ENCODE measurements at regions not wholly inside any gene's neighbourhood (a gene's known extent, or its start where the extent isn't known, plus 50 kb on each side); places are given as distances from the start of the nearest gene placed in this dataset.

GRCh38 chr13:106941779-106942178 is 373.8 kb upstream of the ARGLU1 start:
- FAIRE-seq, result no peak
- no peaks in the 10 kb centered on the region for H3K27me3 ChIP-seq (ENCODE audit: control insufficient read depth in 3 of 3, insufficient read depth in 3 of 3, low read length in 3 of 3)
- peaks cover 0 to 4% (median 3%) of the 10 kb centered on the region in 3 donors for H3K4me1 ChIP-seq (ENCODE audit: control insufficient read depth in 3 of 3, insufficient read depth in 2 of 3, low read depth in 1 of 3, low read length in 2 of 3)
- no peak overlapping the region for H3K27ac ChIP-seq (ENCODE audit: low read depth in 1 of 3, low read length in 2 of 3)
- no peak for DNase-seq
- 91 to 95% (median 92%) methylated on average over 8 of the region's 8 CpGs for WGBS, 3 donors
- H3K9me3 ChIP-seq (ENCODE audit: control insufficient read depth in 2 of 2, insufficient read depth in 1 of 2, low read depth in 1 of 2, low read length in 1 of 2), result no peaks in the 10 kb centered on the region
- H3K4me3 ChIP-seq (ENCODE audit: low read depth in 1 of 3, low read length in 3 of 3), result no peak overlapping the region
- H3K36me3 ChIP-seq (ENCODE audit: control insufficient read depth in 3 of 3, insufficient read depth in 2 of 3, low read depth in 1 of 3, low read length in 3 of 3), result no peaks in the 10 kb centered on the region

GRCh38 chr13:106927421-106927820 is 359.5 kb upstream of the ARGLU1 start:
- H3K27ac ChIP-seq (ENCODE audit: low read depth in 1 of 3, low read length in 2 of 3), result no peak overlapping the region
- FAIRE-seq, result no peak
- WGBS, 3 donors, result 80 to 94% (median 89%) methylated on average over 1 of the region's 1 CpG

GRCh38 chr13:106922384-106922783 is 354.4 kb upstream of the ARGLU1 start:
- DNase-seq, result no peak
- Histone ChIP-seq H3K36me3 (ENCODE audit: control insufficient read depth in 3 of 3, insufficient read depth in 2 of 3, low read depth in 1 of 3, low read length in 3 of 3) (no peaks in the 10 kb centered on the region), H3K27me3 (ENCODE audit: control insufficient read depth in 3 of 3, insufficient read depth in 3 of 3, low read length in 3 of 3) (no peaks in the 10 kb centered on the region), H3K27ac (ENCODE audit: low read depth in 1 of 3, low read length in 2 of 3) (no peak overlapping the region), H3K4me1 (ENCODE audit: control insufficient read depth in 3 of 3, insufficient read depth in 2 of 3, low read depth in 1 of 3, low read length in 2 of 3) (peaks cover 0 to 5% (median 0%) of the 10 kb centered on the region in 3 donors), H3K4me3 (ENCODE audit: low read depth in 1 of 3, low read length in 3 of 3) (no peak overlapping the region), H3K9me3 (ENCODE audit: control insufficient read depth in 2 of 2, insufficient read depth in 1 of 2, low read depth in 1 of 2, low read length in 1 of 2) (no peaks in the 10 kb centered on the region)
- FAIRE-seq, result no peak
- 85 to 89% (median 86%) methylated on average over 6 of the region's 6 CpGs for WGBS, 3 donors

More at GRCh38 chr13:106927421-106927820, 359.5 kb upstream of the ARGLU1 start:
- H3K9me3 ChIP-seq (ENCODE audit: control insufficient read depth in 2 of 2, insufficient read depth in 1 of 2, low read depth in 1 of 2, low read length in 1 of 2), result no peaks in the 10 kb centered on the region
- H3K27me3 ChIP-seq (ENCODE audit: control insufficient read depth in 3 of 3, insufficient read depth in 3 of 3, low read length in 3 of 3), result no peaks in the 10 kb centered on the region
- H3K36me3 ChIP-seq (ENCODE audit: control insufficient read depth in 3 of 3, insufficient read depth in 2 of 3, low read depth in 1 of 3, low read length in 3 of 3), result no peaks in the 10 kb centered on the region
- no peak for DNase-seq
- no peak overlapping the region for H3K4me3 ChIP-seq (ENCODE audit: low read depth in 1 of 3, low read length in 3 of 3)
- H3K4me1 ChIP-seq (ENCODE audit: control insufficient read depth in 3 of 3, insufficient read depth in 2 of 3, low read depth in 1 of 3, low read length in 2 of 3), result no peaks in the 10 kb centered on the region

- no peak for FAIRE-seq
- H3K27me3 ChIP-seq (ENCODE audit: control insufficient read depth in 3 of 3, insufficient read depth in 3 of 3, low read length in 3 of 3), result no peaks in the 10 kb centered on the region
- H3K4me3 ChIP-seq (ENCODE audit: low read depth in 1 of 3, low read length in 3 of 3), result peak overlapping the region in 1 of 3 donors; percentile 16
- peak in 1 of 2 donors; percentile 71 for DNase-seq
- peaks cover 0 to 5% (median 0%) of the 10 kb centered on the region in 3 donors for H3K4me1 ChIP-seq (ENCODE audit: control insufficient read depth in 3 of 3, insufficient read depth in 2 of 3, low read depth in 1 of 3, low read length in 2 of 3)
- 33 to 51% (median 48%) methylated on average over 13 of the region's 13 CpGs for whole genome bisulfite sequencing, 3 donors
- H3K36me3 ChIP-seq (ENCODE audit: control insufficient read depth in 3 of 3, insufficient read depth in 2 of 3, low read depth in 1 of 3, low read length in 3 of 3), result no peaks in the 10 kb centered on the region
- H3K27ac ChIP-seq (ENCODE audit: low read depth in 1 of 3, low read length in 2 of 3), result peak overlapping the region in 2 of 3 donors; percentile 57 to 75
- H3K9me3 ChIP-seq (ENCODE audit: control insufficient read depth in 2 of 2, insufficient read depth in 1 of 2, low read depth in 1 of 2, low read length in 1 of 2), result no peaks in the 10 kb centered on the region
Measured at GRCh38 chr13:106919638-106920037, 351.7 kb upstream of the ARGLU1 start.

GRCh38 chr13:106919133-106919532 is 351.2 kb upstream of the ARGLU1 start:
- 24 to 56% (median 44%) methylated on average over 7 of the region's 7 CpGs for WGBS, 3 donors
- FAIRE-seq, result no peak
- Histone ChIP-seq H3K9me3 (ENCODE audit: control insufficient read depth in 2 of 2, insufficient read depth in 1 of 2, low read depth in 1 of 2, low read length in 1 of 2) (no peaks in the 10 kb centered on the region), H3K4me3 (ENCODE audit: low read depth in 1 of 3, low read length in 3 of 3) (peak overlapping the region in 1 of 3 donors; percentile 16), H3K27me3 (ENCODE audit: control insufficient read depth in 3 of 3, insufficient read depth in 3 of 3, low read length in 3 of 3) (no peaks in the 10 kb centered on the region), H3K27ac (ENCODE audit: low read depth in 1 of 3, low read length in 2 of 3) (peak overlapping the region in 2 of 3 donors; percentile 41 to 75), H3K36me3 (ENCODE audit: control insufficient read depth in 3 of 3, insufficient read depth in 2 of 3, low read depth in 1 of 3, low read length in 3 of 3) (no peaks in the 10 kb centered on the region), H3K4me1 (ENCODE audit: control insufficient read depth in 3 of 3, insufficient read depth in 2 of 3, low read depth in 1 of 3, low read length in 2 of 3) (peaks cover 0 to 5% (median 0%) of the 10 kb centered on the region in 3 donors)
- DNase-seq, result peak in 1 of 2 donors; percentile 41

- Histone ChIP-seq H3K36me3 (ENCODE audit: control insufficient read depth in 3 of 3, insufficient read depth in 2 of 3, low read depth in 1 of 3, low read length in 3 of 3) (no peaks in the 10 kb centered on the region), H3K27me3 (ENCODE audit: control insufficient read depth in 3 of 3, insufficient read depth in 3 of 3, low read length in 3 of 3) (no peaks in the 10 kb centered on the region), H3K4me1 (ENCODE audit: control insufficient read depth in 3 of 3, insufficient read depth in 2 of 3, low read depth in 1 of 3, low read length in 2 of 3) (peaks cover 0 to 5% (median 0%) of the 10 kb centered on the region in 3 donors), H3K27ac (ENCODE audit: low read depth in 1 of 3, low read length in 2 of 3) (peak overlapping the region in 2 of 3 donors; percentile 15 to 75), H3K9me3 (ENCODE audit: control insufficient read depth in 2 of 2, insufficient read depth in 1 of 2, low read depth in 1 of 2, low read length in 1 of 2) (no peaks in the 10 kb centered on the region), H3K4me3 (ENCODE audit: low read depth in 1 of 3, low read length in 3 of 3) (peak overlapping the region in 1 of 3 donors; percentile 77)
- DNase-seq (peak in 1 of 2 donors; percentile 33), FAIRE-seq (no peak)
- WGBS, 3 donors, result 18 to 44% (median 20%) methylated on average over 3 of the region's 3 CpGs
Measured at GRCh38 chr13:106918557-106918860, 350.6 kb upstream of the ARGLU1 start.

GRCh38 chr13:106917673-106918556 is 350.0 kb upstream of the ARGLU1 start:
- WGBS, 3 donors, result 1% methylated on average over 58 to 63 of the region's 63 CpGs
- no peaks in the 10 kb centered on the region for H3K36me3 ChIP-seq (ENCODE audit: control insufficient read depth in 3 of 3, insufficient read depth in 2 of 3, low read depth in 1 of 3, low read length in 3 of 3)
- FAIRE-seq (no peak), DNase-seq (peak; percentile 74 to 92)
- peak overlapping the region; percentile 62 to 93 (median 83) for H3K27ac ChIP-seq (ENCODE audit: low read depth in 1 of 3, low read length in 2 of 3)
- H3K4me3 ChIP-seq (ENCODE audit: low read depth in 1 of 3, low read length in 3 of 3), result peak overlapping the region; percentile 50 to 77 (median 63)
- peaks cover 0 to 5% (median 0%) of the 10 kb centered on the region in 3 donors for H3K4me1 ChIP-seq (ENCODE audit: control insufficient read depth in 3 of 3, insufficient read depth in 2 of 3, low read depth in 1 of 3, low read length in 2 of 3)
- H3K9me3 ChIP-seq (ENCODE audit: control insufficient read depth in 2 of 2, insufficient read depth in 1 of 2, low read depth in 1 of 2, low read length in 1 of 2), result no peaks in the 10 kb centered on the region
- no peaks in the 10 kb centered on the region for H3K27me3 ChIP-seq (ENCODE audit: control insufficient read depth in 3 of 3, insufficient read depth in 3 of 3, low read length in 3 of 3)

GRCh38 chr13:106917024-106917571 is 349.2 kb upstream of the ARGLU1 start:
- DNase-seq (peak in 1 of 2 donors; percentile 9), FAIRE-seq (no peak)
- peak overlapping the region in 2 of 3 donors; percentile 45 to 93 for H3K27ac ChIP-seq (ENCODE audit: low read depth in 1 of 3, low read length in 2 of 3)
- no peaks in the 10 kb centered on the region for H3K9me3 ChIP-seq (ENCODE audit: control insufficient read depth in 2 of 2, insufficient read depth in 1 of 2, low read depth in 1 of 2, low read length in 1 of 2)
- H3K36me3 ChIP-seq (ENCODE audit: control insufficient read depth in 3 of 3, insufficient read depth in 2 of 3, low read depth in 1 of 3, low read length in 3 of 3), result no peaks in the 10 kb centered on the region
- H3K27me3 ChIP-seq (ENCODE audit: control insufficient read depth in 3 of 3, insufficient read depth in 3 of 3, low read length in 3 of 3), result no peaks in the 10 kb centered on the region
- 24 to 44% (median 36%) methylated on average over 31 to 33 of the region's 33 CpGs for WGBS, 3 donors
- peaks cover 0 to 5% (median 0%) of the 10 kb centered on the region in 3 donors for H3K4me1 ChIP-seq (ENCODE audit: control insufficient read depth in 3 of 3, insufficient read depth in 2 of 3, low read depth in 1 of 3, low read length in 2 of 3)
- peak overlapping the region; percentile 50 to 77 (median 63) for H3K4me3 ChIP-seq (ENCODE audit: low read depth in 1 of 3, low read length in 3 of 3)
